ENCODE measurements at regions not wholly inside any gene's neighbourhood (a gene's known extent, or its start where the extent isn't known, plus 50 kb on each side); places are given as distances from the start of the nearest gene placed in this dataset.

GRCh38 chr9:73076970-73077369 lies 74.7 kb upstream of the ANXA1 start:
- no peak for TF ChIP-seq CTCF (IDR thresholded peaks at IDR 0.05; ENCODE audit: low read depth, low read length, poor library complexity, severe bottlenecking)
- TF ChIP-seq EZH2phosphoT487 (IDR thresholded peaks at IDR 0.05; ENCODE audit: borderline replicate concordance, low read length), result no peak

All from DOHH2 (cell line).